Activated CD8-positive, alpha-beta T cell treated with anti-CD3 and anti-CD28 coated beads for 36 hours (primary cell): ENCODE measurements at regions not wholly inside any gene's neighbourhood (a gene's known extent, or its start where the extent isn't known, plus 50 kb on each side); places are given as distances from the start of the nearest gene placed in this dataset.

Experiments
- ATAC-seq: fragments of 200-7000 bp; cut with Tn5 transposase; one replicate; pipeline ENCODE4 v1.10.0; 2021; ENCODE audit warnings: mild to moderate bottlenecking, moderate library complexity
- CTCF ChIA-PET: fragments of 350-600 bp; sonication (Branson Sonifier 250); formaldehyde crosslinking; loops from one replicate; lab custom pipeline; 2021; ENCODE audit warnings: antibody characterized with exemption; lab: Charles Lee
- POLR2A ChIA-PET: fragments of 350-600 bp; sonication (Branson Sonifier 250); formaldehyde crosslinking; loops from one replicate; lab custom pipeline; 2021; ENCODE audit warnings: antibody characterized with exemption; lab: Charles Lee
- DNase-seq: peaks from one replicate; pipeline ENCODE4 v3.0.0-alpha.2; 2020
- H3K27ac Mint-ChIP-seq: one replicate; pipeline ENCODE4 v1.8.0; 2021; ENCODE audit warnings: mild to moderate bottlenecking, mixed read lengths
- H3K27me3 Mint-ChIP-seq: one replicate; pipeline ENCODE4 v1.8.0; 2021; ENCODE audit warnings: mixed read lengths
- H3K36me3 Mint-ChIP-seq: one replicate; pipeline ENCODE4 v1.8.0; 2021; ENCODE audit warnings: low read depth, mixed read lengths
- H3K4me1 Mint-ChIP-seq: one replicate; pipeline ENCODE4 v1.8.0; 2021; ENCODE audit warnings: low read depth, mixed read lengths
- H3K4me3 Mint-ChIP-seq: one replicate; pipeline ENCODE4 v1.8.0; 2021; ENCODE audit warnings: mild to moderate bottlenecking, moderate library complexity, mixed read lengths
- H3K9me3 Mint-ChIP-seq: one replicate; pipeline ENCODE4 v1.8.0; 2021; ENCODE audit warnings: mixed read lengths
- intact Hi-C: fragments of 100-400 bp; cut with micrococcal nuclease; formaldehyde crosslinking; loops from one replicate; pipeline ENCODE4 v1.10.0; 2022
- TF ChIP-seq, protein P1 (sequence below): fragments of 200-600 bp; IDR thresholded peaks from one replicate; pipeline ENCODE4 v1.8.0; 2022; ENCODE audit warnings: antibody characterized with exemption, mild to moderate bottlenecking

DNA sequence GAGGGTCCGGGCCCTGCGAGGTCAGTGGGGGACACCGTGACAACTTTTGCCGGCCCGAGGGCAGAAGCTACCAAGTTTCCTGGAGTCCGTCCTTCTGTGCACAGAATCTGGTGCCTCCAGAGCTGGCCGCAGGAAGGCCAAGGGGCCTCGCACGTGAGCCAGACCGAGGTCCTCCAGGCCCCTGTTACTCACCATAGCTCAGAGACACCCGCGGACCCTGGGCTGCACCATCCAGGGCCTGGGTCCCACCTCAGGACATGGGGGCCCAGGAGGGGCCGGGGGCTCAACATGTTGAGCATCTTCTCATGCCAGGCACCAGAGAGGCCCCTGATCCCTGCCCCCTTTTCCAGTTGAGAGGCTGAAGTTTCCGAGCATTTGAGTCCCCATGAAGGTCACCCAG is 87.9 kb downstream of the HMX1 start:
- Mint-ChIP-seq H3K4me1 (no peaks in the 10 kb centered on the region), H3K27ac (no peak overlapping the region), H3K36me3 (no peaks in the 10 kb centered on the region), H3K4me3 (no peak overlapping the region), H3K27me3 (no peaks in the 10 kb centered on the region), H3K9me3 (no peaks in the 10 kb centered on the region)
- ChIA-PET CTCF (no interaction called here), POLR2A (no interaction called here)
- DNase-seq (no peak), ATAC-seq (no peak)
- intact Hi-C loops = no loop called here
- TF ChIP-seq, protein P1, sequence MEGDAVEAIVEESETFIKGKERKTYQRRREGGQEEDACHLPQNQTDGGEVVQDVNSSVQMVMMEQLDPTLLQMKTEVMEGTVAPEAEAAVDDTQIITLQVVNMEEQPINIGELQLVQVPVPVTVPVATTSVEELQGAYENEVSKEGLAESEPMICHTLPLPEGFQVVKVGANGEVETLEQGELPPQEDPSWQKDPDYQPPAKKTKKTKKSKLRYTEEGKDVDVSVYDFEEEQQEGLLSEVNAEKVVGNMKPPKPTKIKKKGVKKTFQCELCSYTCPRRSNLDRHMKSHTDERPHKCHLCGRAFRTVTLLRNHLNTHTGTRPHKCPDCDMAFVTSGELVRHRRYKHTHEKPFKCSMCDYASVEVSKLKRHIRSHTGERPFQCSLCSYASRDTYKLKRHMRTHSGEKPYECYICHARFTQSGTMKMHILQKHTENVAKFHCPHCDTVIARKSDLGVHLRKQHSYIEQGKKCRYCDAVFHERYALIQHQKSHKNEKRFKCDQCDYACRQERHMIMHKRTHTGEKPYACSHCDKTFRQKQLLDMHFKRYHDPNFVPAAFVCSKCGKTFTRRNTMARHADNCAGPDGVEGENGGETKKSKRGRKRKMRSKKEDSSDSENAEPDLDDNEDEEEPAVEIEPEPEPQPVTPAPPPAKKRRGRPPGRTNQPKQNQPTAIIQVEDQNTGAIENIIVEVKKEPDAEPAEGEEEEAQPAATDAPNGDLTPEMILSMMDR = no peak

DNA sequence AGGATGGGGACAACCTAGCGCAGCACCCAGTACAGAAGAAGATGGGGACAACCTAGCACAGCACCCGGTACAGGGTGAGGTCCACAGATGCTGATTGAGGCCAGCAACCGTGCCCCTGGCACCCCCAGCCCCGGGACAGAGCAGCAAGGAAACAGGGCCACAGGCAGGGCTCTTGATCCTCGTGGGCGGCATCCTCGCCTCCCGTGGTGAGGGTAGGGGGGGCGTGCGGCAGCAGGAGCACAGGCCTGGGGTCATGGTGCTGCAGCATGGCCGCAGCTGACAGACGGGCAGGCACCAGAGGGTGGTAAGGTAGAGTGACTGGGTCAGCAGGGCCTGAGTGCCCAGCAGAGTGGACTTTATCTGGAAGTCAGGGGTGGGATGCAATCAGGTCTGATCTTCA is 89.5 kb downstream of the HMX1 start:
- ChIA-PET CTCF (no interaction called here), POLR2A (no interaction called here)
- Mint-ChIP-seq H3K4me3 (no peak overlapping the region), H3K4me1 (no peaks in the 10 kb centered on the region), H3K27me3 (no peaks in the 10 kb centered on the region), H3K27ac (no peak overlapping the region), H3K36me3 (no peaks in the 10 kb centered on the region), H3K9me3 (no peaks in the 10 kb centered on the region)
- no peak for DNase-seq
- intact Hi-C loops = no loop called here
- TF ChIP-seq, protein P1 = no peak
- ATAC-seq = no peak

DNA sequence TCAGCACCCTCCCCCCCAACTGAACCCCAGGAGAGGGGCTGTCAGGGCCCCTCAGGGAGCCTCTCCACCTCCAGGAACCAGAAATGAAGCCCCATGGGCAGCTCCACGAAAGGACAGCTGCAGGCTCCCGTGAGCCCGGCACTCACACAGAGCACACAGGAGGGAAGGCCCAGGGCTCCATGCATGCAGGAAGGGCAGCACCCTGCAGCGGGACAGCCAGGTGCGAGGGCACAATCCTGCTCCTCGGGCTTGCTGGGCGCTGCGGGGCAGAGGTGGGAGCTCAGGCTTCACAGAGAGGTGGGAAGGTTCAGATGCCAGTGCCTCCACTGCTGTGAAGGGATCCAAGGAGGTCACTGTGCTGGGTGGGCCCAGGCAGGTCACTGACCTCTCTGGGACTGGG is 90.0 kb downstream of the HMX1 start:
- H3K27me3 Mint-ChIP-seq = no peaks in the 10 kb centered on the region
- H3K27ac Mint-ChIP-seq = no peak overlapping the region
- no peaks in the 10 kb centered on the region for H3K9me3 Mint-ChIP-seq
- DNase-seq (no peak), ATAC-seq (no peak)
- no peaks in the 10 kb centered on the region for H3K4me1 Mint-ChIP-seq
- no peak overlapping the region for H3K4me3 Mint-ChIP-seq
- CTCF ChIA-PET = no interaction called here
- no peaks in the 10 kb centered on the region for H3K36me3 Mint-ChIP-seq
- intact Hi-C loops = no loop called here
- POLR2A ChIA-PET = no interaction called here
- TF ChIP-seq, protein P1 = no peak

DNA sequence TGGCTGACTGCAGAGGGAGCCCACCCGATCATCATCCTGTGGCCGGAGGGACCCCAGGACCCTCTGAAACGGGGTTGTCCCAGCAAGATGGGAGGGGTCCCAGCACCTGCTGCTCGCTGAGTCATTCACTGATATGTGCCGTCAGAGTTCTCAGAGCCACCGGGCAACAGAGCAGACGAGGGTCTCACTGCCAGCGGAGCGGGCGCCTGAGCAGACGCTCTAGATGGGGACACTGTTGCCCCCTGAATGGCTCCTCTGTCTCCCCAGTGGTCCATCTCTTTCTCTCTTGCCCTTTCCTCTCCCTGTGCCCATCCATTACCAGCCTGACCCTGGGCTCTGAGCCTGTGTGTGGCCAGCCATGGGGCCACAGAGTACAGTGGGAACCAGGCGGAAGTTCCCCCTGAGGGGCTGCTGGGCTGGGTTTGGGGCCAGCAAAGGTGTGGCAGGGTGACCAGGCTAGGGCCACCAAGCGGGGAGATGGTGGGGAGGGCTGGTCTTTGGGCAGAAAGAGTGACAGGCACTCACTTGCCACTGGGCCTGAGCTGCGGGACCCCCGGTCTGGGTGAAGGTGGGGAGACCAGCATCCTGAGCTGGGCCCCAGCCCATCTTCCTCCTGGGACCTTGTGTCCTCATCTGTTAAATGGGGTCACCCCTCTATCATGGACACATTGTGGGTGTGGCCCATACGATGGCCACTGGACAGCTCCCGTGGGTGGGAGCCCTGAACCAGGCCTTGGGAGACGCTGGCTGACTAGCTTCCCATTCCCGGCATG is 90.9 kb downstream of the HMX1 start:
- Mint-ChIP-seq H3K36me3 (no peaks in the 10 kb centered on the region), H3K4me1 (no peaks in the 10 kb centered on the region), H3K27ac (no peak overlapping the region), H3K27me3 (no peaks in the 10 kb centered on the region), H3K9me3 (no peaks in the 10 kb centered on the region), H3K4me3 (no peak overlapping the region)
- no peak for ATAC-seq
- no peak for DNase-seq
- TF ChIP-seq, protein P1 = no peak
- POLR2A ChIA-PET = no interaction called here
- intact Hi-C loops = no loop called here
- CTCF ChIA-PET = no interaction called here

DNA sequence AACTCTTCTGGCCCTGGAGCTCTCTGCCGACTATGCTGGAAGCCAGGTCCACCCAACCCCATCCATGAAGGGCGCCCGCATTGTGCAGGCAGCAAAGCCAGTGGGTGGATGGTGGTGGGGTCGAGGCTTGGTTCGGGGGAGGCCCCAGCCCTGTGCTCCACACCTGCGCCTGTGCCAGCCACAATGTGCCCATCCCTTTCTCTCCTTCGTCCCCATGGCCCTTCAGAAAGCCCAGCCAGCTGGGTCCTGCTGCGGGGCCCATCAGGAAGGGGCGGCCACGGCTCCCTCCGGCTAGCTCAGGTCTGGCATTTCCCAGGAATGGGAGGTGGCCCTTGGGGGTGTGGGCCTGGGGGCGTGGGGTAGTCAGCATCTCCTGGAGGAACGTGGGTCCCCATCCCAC is 91.6 kb downstream of the HMX1 start:
- TF ChIP-seq, protein P1 = no peak
- ChIA-PET POLR2A (no interaction called here), CTCF (no interaction called here)
- Mint-ChIP-seq H3K9me3 (no peaks in the 10 kb centered on the region), H3K4me3 (no peak overlapping the region), H3K27me3 (no peaks in the 10 kb centered on the region), H3K4me1 (no peaks in the 10 kb centered on the region), H3K27ac (no peak overlapping the region), H3K36me3 (no peaks in the 10 kb centered on the region)
- intact Hi-C loops = no loop called here
- DNase-seq (no peak), ATAC-seq (no peak)
